HG03066 (cell line): ENCODE measurements at regions not wholly inside any gene's neighbourhood (a gene's known extent, or its start where the extent isn't known, plus 50 kb on each side); places are given as distances from the start of the nearest gene placed in this dataset.

Source experiments
- ATAC-seq: cut with Tn5 transposase; IDR thresholded peaks from one replicate; pipeline ENCODE4 v1.9.1; 2021; ENCODE audit warnings: low read depth; ENCODE audit not compliant: unreplicated experiment

GRCh38 chr1:62978741-62979140, 194.8 kb downstream of the ATG4C start:
- no peak for ATAC-seq

DNA sequence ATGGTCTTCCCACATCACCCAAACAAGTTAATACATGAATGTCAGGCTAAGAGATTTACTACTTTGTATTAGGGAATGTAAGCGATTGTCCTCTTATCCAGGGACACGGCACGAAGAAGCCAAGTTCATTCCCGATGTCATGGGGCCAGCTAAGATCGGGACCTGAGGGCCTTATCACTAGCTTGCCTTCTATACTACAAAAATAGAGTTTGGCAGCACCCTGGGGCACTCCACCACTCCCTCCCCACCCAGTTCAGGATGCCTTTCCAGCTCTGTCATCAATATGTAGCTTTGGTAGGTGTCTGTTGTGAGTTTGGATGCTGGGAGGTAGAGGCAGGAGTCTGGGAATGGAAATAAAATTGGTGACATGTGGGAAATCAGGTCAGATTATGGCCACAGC, 197.5 kb downstream of the ATG4C start:
- no peak for ATAC-seq

DNA sequence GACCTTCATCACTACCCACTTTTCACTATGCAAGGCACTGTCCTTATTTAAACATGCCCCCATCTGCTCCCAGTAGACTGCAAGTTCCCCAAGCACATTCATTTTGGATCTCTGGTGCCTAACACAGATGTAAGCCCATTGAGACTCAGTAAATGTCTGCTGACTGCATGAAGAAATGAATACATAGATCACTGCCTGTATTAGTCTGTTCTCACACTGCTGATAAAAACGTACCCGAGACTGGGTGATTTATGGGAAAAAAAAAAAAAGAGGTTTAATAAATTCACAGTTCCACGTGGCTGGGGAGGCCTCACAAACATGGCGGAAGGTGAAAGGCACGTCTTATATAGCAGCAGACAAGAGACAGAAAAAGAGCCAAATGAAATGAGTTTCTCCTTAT, 204.9 kb downstream of the ATG4C start:
- ATAC-seq = no peak

DNA sequence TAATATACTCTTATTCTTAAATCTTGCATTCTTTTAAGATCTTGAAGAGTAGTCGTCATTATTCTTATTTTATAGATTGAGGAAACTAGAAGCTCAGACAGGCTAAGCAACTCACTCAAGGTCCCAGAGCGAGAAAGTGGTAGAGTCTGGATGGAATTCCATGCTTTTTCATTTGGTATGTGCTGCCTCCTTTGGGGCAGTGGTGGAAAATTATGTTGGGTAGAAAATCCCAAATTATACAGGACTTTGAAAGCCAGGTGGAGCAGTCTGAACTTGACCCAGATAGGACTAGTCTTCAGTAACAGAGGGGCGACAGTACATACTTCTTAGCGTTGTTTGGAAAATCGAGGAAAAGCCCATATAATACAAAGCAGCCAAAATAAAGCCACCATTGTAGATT, 205.6 kb downstream of the ATG4C start:
- ATAC-seq = no peak

GRCh38 chr1:62991152-62991551, 207.2 kb downstream of the ATG4C start:
- no peak for ATAC-seq

GRCh38 chr1:62993844-62994243, 209.9 kb downstream of the ATG4C start:
- ATAC-seq = no peak

DNA sequence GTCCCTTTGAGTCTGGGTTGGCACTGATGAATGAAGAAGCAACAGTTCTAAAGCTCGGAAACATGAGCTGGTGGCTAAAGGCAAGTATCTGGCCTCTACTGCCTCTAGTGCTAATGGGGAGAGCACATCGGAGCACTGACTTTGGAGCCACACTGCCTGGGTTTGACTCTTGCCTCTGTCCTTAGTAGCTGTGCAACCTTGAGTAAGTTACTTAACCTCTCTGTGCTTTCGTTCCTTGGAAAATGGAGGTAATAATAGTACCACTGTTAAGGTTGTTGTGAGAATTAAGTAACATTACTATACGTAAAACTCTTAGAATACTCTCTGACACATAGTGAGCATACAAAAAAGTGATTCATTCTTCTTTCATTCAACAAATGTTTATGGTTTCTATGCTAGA, 211.2 kb downstream of the ATG4C start:
- no peak for ATAC-seq

DNA sequence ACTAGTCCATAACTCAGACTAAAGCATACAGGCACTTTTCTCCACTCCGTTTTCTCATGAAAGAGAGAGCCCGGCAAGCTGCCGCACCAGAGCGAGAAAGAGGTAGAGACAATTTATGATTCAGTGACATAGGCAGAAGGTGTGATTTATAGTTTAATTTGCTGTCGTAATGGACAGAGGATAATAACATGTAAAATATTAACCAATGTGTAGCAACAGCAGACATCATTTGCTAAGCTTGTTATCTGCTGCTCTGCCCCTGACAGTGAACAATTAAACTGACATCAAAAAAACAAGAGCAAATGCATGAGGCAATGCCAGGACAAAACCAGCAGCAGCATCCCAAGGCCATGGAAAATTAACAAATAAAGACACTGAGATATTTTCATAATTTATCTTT, 214.0 kb downstream of the ATG4C start:
- ATAC-seq = no peak

DNA sequence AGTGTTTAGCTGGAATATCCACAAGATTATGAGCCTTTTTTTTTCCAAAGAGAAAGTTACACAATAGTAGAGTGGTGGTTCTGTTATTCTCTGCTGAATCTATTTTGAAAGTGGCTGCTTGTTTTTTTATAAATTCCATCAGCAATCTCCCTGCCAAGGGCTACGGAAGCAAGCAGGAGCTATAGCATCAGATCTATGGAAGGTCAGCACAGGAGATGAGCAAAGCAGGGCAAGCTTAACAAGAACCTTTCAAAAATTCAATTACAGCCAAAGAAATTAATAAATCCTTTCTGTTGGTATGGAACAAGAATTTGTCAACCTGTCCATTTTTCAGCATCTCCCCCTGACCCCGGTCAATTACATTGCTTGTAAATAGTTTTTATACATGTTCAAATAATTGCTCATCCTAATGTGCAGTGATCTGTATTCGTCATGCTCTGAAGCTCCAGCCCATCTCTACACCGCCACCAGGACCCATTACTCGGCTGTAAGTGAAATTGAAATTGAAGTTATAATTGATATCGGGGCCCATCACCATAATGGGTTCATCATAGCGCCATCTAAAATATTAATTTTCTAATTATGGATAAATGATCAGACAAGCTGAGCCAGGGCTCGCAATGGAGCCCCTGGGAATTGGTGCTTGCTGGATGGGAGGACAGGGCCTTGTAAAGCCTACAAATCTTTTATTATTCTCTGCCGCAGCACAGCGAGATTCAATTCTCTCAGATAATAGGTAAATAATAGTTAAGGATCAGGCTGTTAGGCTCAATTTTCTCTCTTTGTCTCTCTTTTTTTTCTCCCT, 215.1 kb downstream of the ATG4C start:
- ATAC-seq = no peak

GRCh38 chr1:63000508-63000907, 216.6 kb downstream of the ATG4C start:
- no peak for ATAC-seq

- no peak for ATAC-seq
Measured at GRCh38 chr1:63004868-63005267, 220.9 kb downstream of the ATG4C start.

DNA sequence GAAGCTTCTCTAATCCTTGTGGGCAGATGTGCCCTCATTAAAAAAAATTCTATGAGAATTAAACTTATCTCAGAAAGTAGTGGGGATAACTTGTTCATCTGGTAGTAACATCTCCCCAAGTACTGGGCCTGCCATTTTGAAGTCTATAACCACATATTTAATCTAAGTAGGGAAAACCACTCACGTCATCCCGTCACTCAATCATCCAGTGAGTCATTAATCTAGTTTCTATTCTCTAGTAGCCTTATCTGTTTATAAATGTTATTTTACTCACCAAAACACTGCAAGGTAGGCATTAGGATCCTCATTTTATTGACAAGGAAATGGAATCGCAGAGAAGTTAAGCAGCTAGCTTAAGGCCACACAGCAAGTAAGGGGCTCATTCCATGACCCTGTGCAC, 221.9 kb downstream of the ATG4C start:
- no peak for ATAC-seq

DNA sequence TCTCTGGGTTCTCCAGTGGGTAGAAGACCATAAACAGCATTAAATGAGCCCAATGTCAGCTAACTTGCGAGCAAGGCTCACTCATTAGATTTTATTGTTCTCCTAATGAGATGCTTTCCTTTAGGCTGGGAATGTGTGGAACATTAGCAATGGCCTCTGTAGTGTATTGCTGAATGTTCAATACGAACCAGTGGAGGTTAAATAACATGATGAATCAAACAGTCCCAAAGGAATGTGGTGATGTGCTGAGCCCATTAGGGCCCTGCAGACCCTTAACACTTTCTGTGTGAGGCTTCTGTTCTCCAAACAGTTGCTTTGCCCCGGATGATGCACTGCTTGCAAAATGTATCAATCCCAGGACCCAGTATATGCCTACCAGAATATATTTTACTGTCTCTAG, 225.5 kb downstream of the ATG4C start:
- no peak for ATAC-seq

DNA sequence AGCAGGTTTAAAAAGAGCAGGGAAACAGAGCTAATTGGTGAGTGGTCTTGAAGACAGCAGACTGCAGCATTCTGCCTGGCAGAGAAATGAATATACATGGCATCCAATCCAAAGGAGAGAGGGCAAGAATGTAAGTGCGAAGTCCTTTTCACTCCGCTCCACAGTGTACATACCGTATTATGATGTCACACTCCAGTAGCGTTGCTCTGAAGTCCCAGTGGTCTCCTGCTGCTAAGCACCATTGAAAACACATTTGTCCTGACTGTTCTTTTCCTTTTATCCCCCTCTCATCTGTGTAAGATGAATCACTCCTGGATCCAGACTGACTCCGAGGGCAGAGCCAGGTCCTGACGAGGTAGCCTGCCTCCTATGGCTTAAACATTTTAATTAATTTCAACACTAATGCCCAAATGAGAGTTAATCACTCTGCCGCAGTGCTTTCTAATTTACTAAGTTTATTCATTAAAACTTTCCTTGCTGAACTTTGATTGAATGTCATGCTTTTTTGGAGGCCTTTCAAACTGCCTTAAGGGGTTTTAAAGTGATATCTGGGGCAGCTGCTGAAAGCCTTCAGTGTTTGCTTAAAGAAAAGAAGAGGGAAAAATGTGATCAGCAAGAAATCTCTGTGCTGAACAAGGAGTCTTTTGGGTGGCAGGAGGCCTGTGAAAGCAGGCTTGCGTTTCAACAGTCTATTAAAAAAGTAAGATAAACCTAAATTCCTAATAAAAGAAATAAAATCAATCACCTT, 227.2 kb downstream of the ATG4C start:
- no peak for ATAC-seq

DNA sequence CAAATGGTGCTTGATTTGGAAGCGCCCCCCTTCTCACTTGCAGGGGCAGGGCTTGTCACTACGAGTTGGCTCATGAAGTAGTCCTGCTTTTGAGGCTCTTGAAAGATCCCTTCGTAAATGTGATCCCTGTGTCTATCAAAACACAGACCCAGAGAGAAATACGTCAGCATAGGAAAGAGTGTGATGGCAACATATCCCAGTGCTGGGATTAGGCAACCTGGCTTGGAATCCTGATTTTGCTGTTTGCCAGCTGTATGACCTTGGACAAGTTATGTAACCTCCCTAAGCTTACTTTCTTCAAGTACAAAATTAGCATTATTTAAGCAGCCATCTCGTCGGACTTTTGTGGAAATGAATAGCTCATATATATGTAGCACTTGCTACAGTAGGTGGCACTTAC, 228.4 kb downstream of the ATG4C start:
- no peak for ATAC-seq

DNA sequence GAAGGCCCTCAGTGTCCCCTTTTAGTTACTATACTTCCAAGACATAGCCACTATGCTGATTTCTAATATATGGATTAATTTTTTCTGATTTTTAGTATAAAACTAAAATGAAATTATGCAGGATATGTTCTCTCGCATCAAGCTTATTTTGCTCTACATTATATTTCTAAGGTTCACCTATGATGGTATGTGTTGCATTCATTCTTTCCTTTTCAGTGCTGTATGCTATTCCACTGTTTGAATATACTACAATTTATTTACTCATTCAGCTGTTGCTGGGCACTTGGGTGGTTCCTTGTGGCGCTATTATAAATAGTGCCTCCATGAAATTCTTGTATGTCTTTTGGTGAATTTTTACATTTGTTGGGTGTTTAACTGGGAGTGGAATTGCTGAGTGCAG, 230.3 kb downstream of the ATG4C start:
- ATAC-seq = no peak

DNA sequence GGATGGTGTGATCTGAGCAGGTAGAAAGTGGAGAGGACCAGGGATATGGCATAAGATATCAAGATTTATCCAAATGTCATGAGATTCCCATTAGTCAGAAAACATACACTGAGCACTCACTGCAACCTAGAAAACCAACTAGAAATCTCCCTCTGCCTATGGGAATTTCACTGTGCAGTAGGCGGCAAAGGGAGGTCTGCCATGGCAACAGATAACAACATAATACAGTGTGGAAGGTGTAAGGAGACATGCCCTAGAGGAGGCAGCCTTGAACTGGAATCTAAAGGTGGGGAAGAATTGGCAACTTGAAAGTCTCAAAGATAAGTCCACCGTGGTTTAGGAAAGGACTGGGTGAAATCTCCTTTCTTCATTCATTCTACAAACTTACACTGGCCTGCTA, 238.4 kb downstream of the ATG4C start:
- no peak for ATAC-seq

- no peak for ATAC-seq
Measured at GRCh38 chr1:63023171-63023570, 239.2 kb downstream of the ATG4C start.

DNA sequence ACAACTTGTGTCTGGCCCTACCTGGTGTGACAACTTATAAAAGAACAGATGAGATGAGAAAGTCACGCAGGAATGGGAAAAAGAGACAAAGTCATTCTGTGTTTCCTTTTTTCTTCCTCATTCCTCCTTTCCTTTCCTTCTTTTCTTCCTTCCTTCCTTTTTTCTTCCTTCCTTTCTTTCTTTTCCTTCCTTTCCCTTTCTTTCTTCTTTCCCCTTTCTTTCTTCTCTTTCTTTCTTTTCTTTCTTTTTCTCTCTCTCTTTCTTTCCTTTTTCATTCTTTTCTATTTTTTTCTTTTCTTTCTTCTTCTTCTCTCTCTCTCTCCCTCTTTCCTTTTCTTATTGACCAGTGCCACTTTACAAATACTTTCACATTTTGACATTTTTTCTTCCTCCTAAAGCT, 239.7 kb downstream of the ATG4C start:
- ATAC-seq = no peak

GRCh38 chr1:63024132-63024531, 240.2 kb downstream of the ATG4C start:
- no peak for ATAC-seq

GRCh38 chr1:63027176-63027575, 243.2 kb downstream of the ATG4C start:
- no peak for ATAC-seq

DNA sequence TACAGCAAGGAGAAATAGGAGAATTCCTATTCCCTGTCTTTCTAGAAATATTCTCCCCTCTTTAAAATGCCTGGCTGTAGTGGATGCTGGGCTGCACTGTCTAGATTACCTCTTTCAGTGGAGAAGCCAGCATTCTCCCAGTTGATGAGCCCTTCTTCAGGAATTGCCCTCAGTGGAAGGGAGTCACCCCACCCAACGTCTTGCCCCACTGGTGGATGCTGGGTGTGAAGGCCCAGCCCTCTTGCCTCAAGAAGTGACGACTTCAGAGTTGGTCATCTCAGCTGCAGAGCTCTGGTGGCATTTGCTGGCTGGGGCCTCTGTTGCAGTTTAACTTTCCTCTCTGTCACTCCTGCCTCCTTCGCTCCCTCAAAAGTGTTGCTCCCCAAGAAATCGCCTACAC, 248.2 kb downstream of the ATG4C start:
- ATAC-seq = no peak
